NCI-H1417 (cell line): ENCODE measurements at regions not wholly inside any gene's neighbourhood (a gene's known extent, or its start where the extent isn't known, plus 50 kb on each side); places are given as distances from the start of the nearest gene placed in this dataset.
"Not testable (repeated sequence)": the region's sequence is repeated elsewhere in the genome, so short reads cannot be mapped to it uniquely, and the experiment has no call there.

Source experiments
- DNase-seq, 3 experiments: peaks; one replicate each; lab custom pipeline; 2025; lab: John Stamatoyannopoulos, UW

DNA sequence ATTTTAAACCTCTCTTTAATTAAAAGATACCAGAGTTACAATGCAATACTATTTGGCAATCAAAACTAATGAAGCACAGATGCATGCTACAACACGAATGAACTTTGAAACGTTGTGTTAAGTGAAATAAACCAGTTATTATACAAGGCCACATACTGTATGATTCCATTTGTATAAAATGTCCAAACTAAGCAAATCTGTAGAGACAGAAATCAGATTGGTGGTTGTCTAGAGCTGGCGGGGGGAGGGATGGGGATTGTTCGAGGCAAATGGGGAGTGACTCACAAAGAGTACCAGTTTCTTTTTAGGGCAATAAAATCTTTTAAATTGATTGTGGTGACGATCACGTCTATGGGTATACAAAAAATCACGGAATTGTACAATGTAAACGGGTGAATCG lies 677.0 kb downstream of the NTRK3 start:
- no peak for DNase-seq

- no peak for DNase-seq
Observed at GRCh38 chr15:87578776-87579175, 677.8 kb downstream of the NTRK3 start.

GRCh38 chr15:87577336-87577735 lies 679.2 kb downstream of the NTRK3 start:
- no peak for DNase-seq

- DNase-seq: no peak
Observed at GRCh38 chr15:87576486-87577176, 679.9 kb downstream of the NTRK3 start.

DNA sequence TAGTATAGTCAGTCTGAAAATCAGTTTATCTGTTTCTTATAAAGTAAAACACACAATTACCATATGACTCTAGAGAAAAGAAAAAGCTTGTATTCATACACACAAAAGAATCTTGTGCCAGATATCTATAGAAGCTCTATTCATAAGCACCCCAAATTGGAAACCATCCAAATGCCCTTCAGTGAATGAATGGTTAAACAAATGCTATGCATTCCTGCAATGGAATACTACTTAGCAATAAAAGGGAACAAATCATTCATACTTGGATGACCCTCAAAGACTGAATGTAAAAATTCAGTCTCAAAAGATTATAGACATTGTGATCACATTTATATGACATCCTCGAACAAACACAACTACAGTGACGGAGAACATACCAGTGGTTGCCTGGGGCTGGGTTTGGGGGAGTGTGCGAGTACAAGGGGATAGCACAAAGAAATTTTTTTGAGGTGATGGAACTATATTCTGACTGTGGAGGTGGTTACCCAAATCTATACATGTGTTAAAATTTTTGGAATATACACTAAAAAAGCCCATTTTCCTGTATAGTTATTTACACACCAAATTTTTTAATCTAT lies 680.6 kb downstream of the NTRK3 start:
- no peak for DNase-seq

DNA sequence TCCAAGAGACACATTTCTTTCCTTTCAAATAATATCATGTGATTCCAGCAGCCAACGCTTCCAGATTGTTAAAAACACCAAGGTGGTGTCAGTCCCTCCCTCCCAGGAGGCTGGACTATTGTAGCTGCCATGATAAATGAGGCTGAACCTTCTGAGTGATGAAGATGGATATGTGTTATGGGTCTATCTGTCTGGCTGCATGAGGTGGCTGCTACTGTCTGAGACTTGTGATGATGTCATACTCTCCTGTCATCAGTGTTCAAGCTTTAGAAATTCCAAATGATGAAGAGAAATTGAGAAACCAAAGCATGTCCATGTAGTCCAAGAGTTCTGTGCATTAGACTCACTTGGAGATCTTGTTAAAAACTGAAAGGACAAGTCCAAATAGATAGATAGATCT lies 683.0 kb downstream of the NTRK3 start:
- DNase-seq: no peak

DNA sequence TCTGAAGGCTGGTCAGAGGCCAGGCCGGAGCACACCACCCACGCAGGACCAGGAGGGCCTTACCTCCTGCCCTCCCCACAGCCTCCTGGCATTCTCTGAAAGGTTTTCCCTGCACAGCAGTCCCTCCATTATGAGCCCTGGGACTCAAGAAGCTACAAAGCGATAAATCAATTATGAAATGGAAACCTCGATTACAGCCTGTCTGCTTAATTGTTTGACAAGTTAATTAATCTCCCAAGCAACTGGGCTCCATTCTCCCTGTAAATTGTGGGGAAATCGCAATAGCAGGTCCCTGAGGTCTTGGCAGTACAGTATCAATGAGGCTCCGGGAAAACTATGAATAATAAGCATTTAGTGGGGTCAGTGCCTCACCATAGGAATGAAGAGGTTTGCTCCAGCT lies 683.5 kb downstream of the NTRK3 start:
- peak in 2 of 3 experiments; percentile 76 to 95 for DNase-seq

- DNase-seq: no peak
Observed at GRCh38 chr15:87572381-87572910, 684.1 kb downstream of the NTRK3 start.

DNA sequence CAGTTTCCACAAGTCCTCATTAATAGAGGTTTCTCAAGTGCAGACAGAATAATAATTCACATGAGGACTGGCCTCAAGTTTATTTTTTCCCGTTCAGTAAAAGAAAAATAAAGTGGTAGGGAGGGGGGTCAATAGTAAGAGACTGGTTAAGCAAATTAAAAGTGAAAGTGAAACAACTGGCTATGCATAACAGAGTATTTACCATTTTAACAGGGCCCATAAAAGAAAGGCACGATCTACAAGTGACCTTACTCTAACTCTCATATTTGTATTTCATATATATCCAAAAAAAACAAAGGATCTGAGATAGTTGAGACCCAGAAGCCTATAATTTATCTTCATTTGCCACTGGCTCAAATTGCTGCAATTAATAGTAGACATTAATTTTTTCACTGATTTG lies 686.3 kb downstream of the NTRK3 start:
- DNase-seq: no peak

DNA sequence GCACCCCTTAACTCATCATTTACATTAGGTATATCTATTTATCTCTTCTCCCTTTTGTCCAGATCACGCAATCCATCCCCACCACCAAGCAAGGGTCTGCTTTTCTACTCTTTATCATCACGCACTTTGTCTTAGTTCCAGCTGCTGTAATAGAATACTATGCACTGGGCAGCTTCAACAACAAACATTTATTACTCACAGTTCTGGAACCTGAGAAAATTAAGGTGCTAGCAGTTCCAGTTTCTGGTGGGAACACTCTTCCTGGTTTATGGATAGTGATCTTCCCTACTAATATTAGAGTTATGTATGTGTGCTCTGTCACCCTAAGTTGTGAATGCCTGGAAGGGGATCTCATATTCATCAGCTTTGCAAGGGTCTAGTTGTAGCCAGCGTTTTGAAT lies 687.0 kb downstream of the NTRK3 start:
- DNase-seq: no peak

GRCh38 chr15:87567406-87568030 lies 689.0 kb downstream of the NTRK3 start:
- no peak for DNase-seq

DNA sequence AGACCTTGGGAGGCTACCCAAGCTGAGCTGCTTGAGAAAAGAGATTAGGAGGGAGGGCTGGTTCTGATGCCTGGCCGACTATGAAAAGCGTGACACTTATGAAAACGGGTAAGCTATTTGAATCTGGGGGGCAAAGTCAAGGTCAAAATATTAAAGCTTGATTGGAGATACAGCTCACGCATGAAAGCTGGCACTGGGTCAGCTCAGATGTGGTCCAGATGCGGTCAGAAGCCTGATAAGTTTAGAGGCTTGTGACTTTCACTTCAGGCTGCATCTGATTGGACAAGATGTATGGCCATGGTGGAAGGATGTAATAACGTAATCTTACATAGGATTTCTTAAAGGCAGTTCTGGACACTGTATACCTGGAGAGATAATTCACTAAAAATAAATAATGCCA lies 690.3 kb downstream of the NTRK3 start:
- no peak for DNase-seq

GRCh38 chr15:87564681-87565080 lies 691.9 kb downstream of the NTRK3 start:
- no peak for DNase-seq

DNA sequence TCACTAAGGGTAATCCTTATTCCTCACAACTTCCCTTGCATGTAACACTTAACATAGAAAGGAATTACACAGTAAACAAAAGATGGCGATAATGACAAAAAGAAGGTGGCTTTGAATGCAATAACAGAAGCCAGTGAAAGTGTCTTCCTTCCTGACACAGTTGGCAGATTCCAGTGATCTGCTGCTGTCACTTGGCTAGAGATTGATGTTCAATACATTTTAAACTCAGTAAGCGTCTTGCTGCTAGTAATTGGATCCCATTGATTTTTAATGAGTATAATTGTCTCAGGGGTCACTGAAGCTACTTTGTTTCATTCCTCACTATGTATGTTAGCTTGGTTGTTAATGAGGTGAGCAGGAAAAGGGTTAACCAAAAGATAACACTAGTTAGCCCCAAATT lies 692.7 kb downstream of the NTRK3 start:
- peak in 2 of 3 experiments; percentile 6 to 51 for DNase-seq

- no peak for DNase-seq
Observed at GRCh38 chr15:87562203-87562602, 694.3 kb downstream of the NTRK3 start.

GRCh38 chr15:87561641-87562040 lies 694.9 kb downstream of the NTRK3 start:
- no peak for DNase-seq

- DNase-seq: no peak
Observed at GRCh38 chr15:87557881-87558280, 698.7 kb downstream of the NTRK3 start.

GRCh38 chr15:87556886-87557285 lies 699.7 kb downstream of the NTRK3 start:
- no peak for DNase-seq

- no peak for DNase-seq
Observed at GRCh38 chr15:87549860-87550259, 706.7 kb downstream of the NTRK3 start.

GRCh38 chr15:87549296-87549695 lies 707.2 kb downstream of the NTRK3 start:
- DNase-seq: peak in 1 of 3 experiments; percentile 66

DNA sequence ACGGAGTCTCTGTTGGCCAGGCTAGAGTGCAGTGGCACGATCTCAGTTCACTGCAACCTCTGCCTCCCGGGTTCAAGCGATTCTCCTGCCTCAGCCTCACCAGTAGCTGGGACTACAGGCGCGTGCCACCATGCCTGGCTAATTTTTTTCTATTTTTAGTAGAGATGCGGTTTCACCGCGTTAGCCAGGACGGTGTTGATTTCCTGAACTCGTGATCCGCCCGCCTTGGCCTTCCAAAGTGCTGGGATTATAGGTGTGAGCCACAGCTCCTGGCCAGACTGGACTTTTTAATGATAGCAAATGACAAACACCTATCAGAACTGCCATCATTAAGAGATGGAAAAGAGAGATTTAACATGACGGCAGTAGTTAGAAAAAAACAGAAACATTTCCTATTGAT lies 707.9 kb downstream of the NTRK3 start:
- not testable (repeated sequence) for DNase-seq

- no peak for DNase-seq
Observed at GRCh38 chr15:87547470-87548181, 708.9 kb downstream of the NTRK3 start.
